Lower lobe of right lung (tissue), 2 donors: ENCODE measurements at regions not wholly inside any gene's neighbourhood (a gene's known extent, or its start where the extent isn't known, plus 50 kb on each side); places are given as distances from the start of the nearest gene placed in this dataset.

ENCODE experiments used
- ATAC-seq, 2 donors: fragments of 200-7000 bp; cut with Tn5 transposase; one replicate each; pipeline ENCODE4 v1.9.1; 2020 to 2022; ENCODE audit warnings: mild to moderate bottlenecking in 2 of 2, moderate library complexity in 2 of 2
- DNase-seq: peaks from one replicate; pipeline ENCODE4 v3.0.0-alpha.2; 2020
- H3K27ac ChIP-seq: fragments of 200-600 bp; one replicate; pipeline ENCODE4 v1.8.0; 2022
- H3K27me3 ChIP-seq: fragments of 200-600 bp; one replicate; pipeline ENCODE4 v1.8.0; 2022; ENCODE audit warnings: low read depth
- H3K36me3 ChIP-seq: fragments of 200-600 bp; one replicate; pipeline ENCODE4 v1.8.0; 2022; ENCODE audit warnings: mild to moderate bottlenecking
- H3K4me1 ChIP-seq: fragments of 200-600 bp; one replicate; pipeline ENCODE4 v1.8.0; 2022
- H3K4me3 ChIP-seq: fragments of 200-600 bp; one replicate; pipeline ENCODE4 v1.8.0; 2022; ENCODE audit warnings: mild to moderate bottlenecking
- H3K9me3 ChIP-seq: fragments of 200-600 bp; one replicate; pipeline ENCODE4 v1.8.0; 2022
- CTCF ChIP-seq: fragments of 200-600 bp; IDR thresholded peaks from one replicate; pipeline ENCODE4 v1.8.0; 2022; ENCODE audit warnings: antibody characterized with exemption, mild to moderate bottlenecking
- intact Hi-C: fragments of 100-400 bp; cut with DNase I; formaldehyde crosslinking; loops from one replicate; pipeline ENCODE4 v1.11.0; 2022
- donor health status: DM: no; HTN: yes; CAD: no; lungs with severe emphysema.

GRCh38 chr14:58797010-58797429 lies 159.3 kb downstream of the DACT1 start:
- Histone ChIP-seq H3K9me3 (no peaks in the 10 kb centered on the region), H3K27ac (no peak overlapping the region), H3K4me3 (no peak overlapping the region), H3K27me3 (no peaks in the 10 kb centered on the region), H3K4me1 (peaks cover 8% of the 10 kb centered on the region), H3K36me3 (no peaks in the 10 kb centered on the region)
- DNase-seq = no peak
- intact Hi-C loops = no loop called here
- peak in 1 of 2 donors; percentile 59 for ATAC-seq
- TF ChIP-seq CTCF = no peak

GRCh38 chr14:58798173-58798572 lies 160.4 kb downstream of the DACT1 start:
- intact Hi-C loops = no loop called here
- Histone ChIP-seq H3K36me3 (no peaks in the 10 kb centered on the region), H3K9me3 (no peaks in the 10 kb centered on the region), H3K27ac (no peak overlapping the region), H3K27me3 (no peaks in the 10 kb centered on the region), H3K4me1 (peaks cover 8% of the 10 kb centered on the region), H3K4me3 (no peak overlapping the region)
- no peak for DNase-seq
- ATAC-seq = no peak
- no peak for TF ChIP-seq CTCF

GRCh38 chr14:58801086-58801485 lies 163.3 kb downstream of the DACT1 start:
- peaks cover 6% of the 10 kb centered on the region for H3K4me1 ChIP-seq
- H3K27ac ChIP-seq = no peak overlapping the region
- DNase-seq (no peak), ATAC-seq (no peak)
- H3K36me3 ChIP-seq = no peaks in the 10 kb centered on the region
- intact Hi-C loops = no loop called here
- H3K27me3 ChIP-seq = no peaks in the 10 kb centered on the region
- no peak for TF ChIP-seq CTCF
- no peaks in the 10 kb centered on the region for H3K9me3 ChIP-seq
- no peak overlapping the region for H3K4me3 ChIP-seq

- H3K4me3 ChIP-seq = no peak overlapping the region
- TF ChIP-seq CTCF = no peak
- no peak overlapping the region for H3K27ac ChIP-seq
- H3K9me3 ChIP-seq = no peaks in the 10 kb centered on the region
- no peaks in the 10 kb centered on the region for H3K27me3 ChIP-seq
- no peaks in the 10 kb centered on the region for H3K36me3 ChIP-seq
- H3K4me1 ChIP-seq = peaks cover 8% of the 10 kb centered on the region
- no peak for DNase-seq
- intact Hi-C loops = no loop called here
- peak in 1 of 2 donors; percentile 70 for ATAC-seq
Measured at GRCh38 chr14:58805057-58805456, 167.3 kb downstream of the DACT1 start.

GRCh38 chr14:58805605-58806409 lies 168.0 kb downstream of the DACT1 start:
- no peaks in the 10 kb centered on the region for H3K36me3 ChIP-seq
- no peaks in the 10 kb centered on the region for H3K9me3 ChIP-seq
- H3K4me1 ChIP-seq = peaks cover 8% of the 10 kb centered on the region
- no peak overlapping the region for H3K4me3 ChIP-seq
- no peak for TF ChIP-seq CTCF
- H3K27me3 ChIP-seq = no peaks in the 10 kb centered on the region
- no peak overlapping the region for H3K27ac ChIP-seq
- intact Hi-C loops = no loop called here
- DNase-seq (no peak), ATAC-seq (peak in 1 of 2 donors; percentile 58)
